GM12891 (cell line): ENCODE measurements at regions not wholly inside any gene's neighbourhood (a gene's known extent, or its start where the extent isn't known, plus 50 kb on each side); places are given as distances from the start of the nearest gene placed in this dataset.

ENCODE experiments used
- PAX5 ChIP-seq: IDR thresholded peaks from 2 replicates; pipeline ENCODE4 v1.6.1; 2011; ENCODE audit warnings: low read length, moderate library complexity, mild to moderate bottlenecking; ENCODE audit not compliant: insufficient read depth, severe bottlenecking
- POLR2A ChIP-seq: IDR thresholded peaks from 2 replicates; pipeline ENCODE4 v1.6.1; 2011; ENCODE audit warnings: low read depth, low read length, control low read depth
- POLR2AphosphoS5 ChIP-seq: IDR thresholded peaks from 2 replicates; pipeline ENCODE4 v1.6.1; 2011; ENCODE audit warnings: low read depth, low read length, control low read depth
- POU2F2 ChIP-seq: IDR thresholded peaks from 2 replicates; pipeline ENCODE4 v1.6.1; 2011; ENCODE audit warnings: low read depth, mild to moderate bottlenecking, control low read depth, low read length, moderate library complexity
- SPI1 ChIP-seq: IDR thresholded peaks from 2 replicates; pipeline ENCODE4 v1.6.1; 2011; ENCODE audit warnings: low read depth, low read length, control low read depth
- TAF1 ChIP-seq: IDR thresholded peaks from 2 replicates; pipeline ENCODE4 v1.6.1; 2011; ENCODE audit warnings: low read depth, low read length, control low read depth

DNA sequence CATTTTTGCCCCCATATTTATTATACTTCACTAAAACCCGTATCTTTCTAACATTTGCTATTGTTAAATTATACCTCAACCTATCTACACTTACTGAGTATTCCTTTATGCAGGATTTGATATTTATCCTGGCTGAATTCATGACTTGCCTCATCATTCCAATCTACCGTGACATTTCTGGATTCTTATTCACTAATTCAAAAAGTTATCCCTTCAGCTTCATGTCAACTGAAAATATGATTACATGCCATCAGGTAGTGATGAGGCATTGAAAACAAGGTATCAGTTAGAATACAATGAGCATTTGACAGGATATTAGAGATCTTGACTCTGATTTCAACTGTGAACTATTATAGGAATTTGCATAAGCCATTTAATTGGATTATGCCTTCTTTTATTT lies 2171.9 kb upstream of the WWC1 start:
- no peak for TF ChIP-seq POLR2AphosphoS5
- no peak for TF ChIP-seq POLR2A
- no peak for TF ChIP-seq SPI1
- no peak for TF ChIP-seq TAF1
- TF ChIP-seq PAX5 = no peak
- TF ChIP-seq POU2F2 = no peak
